NCI-H2171 (cell line): ENCODE measurements at regions not wholly inside any gene's neighbourhood (a gene's known extent, or its start where the extent isn't known, plus 50 kb on each side); places are given as distances from the start of the nearest gene placed in this dataset.

Experiments used
- DNase-seq: peaks from one replicate; lab custom pipeline; 2025; lab: John Stamatoyannopoulos, UW

- no peak for DNase-seq
Measured at GRCh38 chr18:55047546-55047945, 88.3 kb upstream of the CCDC68 start.

- no peak for DNase-seq
Measured at GRCh38 chr18:55041366-55041765, 82.1 kb upstream of the CCDC68 start.

DNA sequence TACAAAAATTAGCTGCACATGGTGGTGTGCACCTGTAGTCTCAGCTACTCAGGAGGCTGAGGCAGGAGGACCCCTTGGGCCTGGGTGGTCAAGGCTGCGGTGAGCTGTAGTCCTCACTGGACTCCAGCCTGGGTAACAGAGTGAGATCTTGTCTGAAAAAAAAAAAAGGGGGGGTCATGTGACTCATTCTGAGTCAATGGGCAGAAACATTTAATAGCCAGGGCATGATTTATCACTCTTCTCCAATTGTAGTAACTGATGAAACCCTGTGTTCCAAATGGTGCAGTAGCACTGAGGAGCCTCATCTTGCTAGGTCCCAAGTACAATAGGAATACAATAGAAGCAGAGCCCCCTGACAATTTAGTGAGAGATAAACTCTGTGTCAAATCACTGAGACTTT lies 78.9 kb upstream of the CCDC68 start:
- DNase-seq = no peak

- no peak for DNase-seq
Measured at GRCh38 chr18:55034742-55035141, 75.5 kb upstream of the CCDC68 start.

GRCh38 chr18:55031979-55032378 lies 72.7 kb upstream of the CCDC68 start:
- no peak for DNase-seq

- no peak for DNase-seq
Measured at GRCh38 chr18:55031576-55031975, 72.3 kb upstream of the CCDC68 start.

DNA sequence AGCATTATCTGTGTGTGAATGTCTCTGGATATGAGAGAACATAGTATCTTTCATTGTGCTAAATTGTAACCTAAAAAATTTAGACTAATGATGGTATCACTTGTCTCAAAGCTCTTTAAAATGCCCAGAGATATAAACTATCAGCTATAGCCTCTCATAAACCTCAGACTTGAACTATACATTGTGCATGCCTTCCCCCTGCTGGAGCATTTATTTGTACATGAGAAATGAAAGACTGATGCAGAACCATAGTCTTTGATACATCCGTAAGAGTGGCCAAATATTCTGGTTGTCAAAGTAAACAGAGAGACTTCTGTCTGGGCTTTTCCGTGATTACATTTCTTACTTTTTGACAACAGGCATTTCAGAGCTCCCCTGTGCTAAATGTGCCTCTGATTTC lies 71.9 kb upstream of the CCDC68 start:
- no peak for DNase-seq

GRCh38 chr18:55024564-55024963 lies 65.3 kb upstream of the CCDC68 start:
- DNase-seq = no peak

- no peak for DNase-seq
Measured at GRCh38 chr18:55018602-55019001, 59.3 kb upstream of the CCDC68 start.

GRCh38 chr18:55014095-55014494 lies 54.8 kb upstream of the CCDC68 start:
- no peak for DNase-seq

GRCh38 chr18:55013685-55014084 lies 54.4 kb upstream of the CCDC68 start:
- no peak for DNase-seq

- DNase-seq = no peak
Measured at GRCh38 chr18:55013086-55013485, 53.8 kb upstream of the CCDC68 start.

GRCh38 chr18:55012008-55012407 lies 52.7 kb upstream of the CCDC68 start:
- no peak for DNase-seq
